ENCODE measurements at regions not wholly inside any gene's neighbourhood (a gene's known extent, or its start where the extent isn't known, plus 50 kb on each side); places are given as distances from the start of the nearest gene placed in this dataset.

DNA sequence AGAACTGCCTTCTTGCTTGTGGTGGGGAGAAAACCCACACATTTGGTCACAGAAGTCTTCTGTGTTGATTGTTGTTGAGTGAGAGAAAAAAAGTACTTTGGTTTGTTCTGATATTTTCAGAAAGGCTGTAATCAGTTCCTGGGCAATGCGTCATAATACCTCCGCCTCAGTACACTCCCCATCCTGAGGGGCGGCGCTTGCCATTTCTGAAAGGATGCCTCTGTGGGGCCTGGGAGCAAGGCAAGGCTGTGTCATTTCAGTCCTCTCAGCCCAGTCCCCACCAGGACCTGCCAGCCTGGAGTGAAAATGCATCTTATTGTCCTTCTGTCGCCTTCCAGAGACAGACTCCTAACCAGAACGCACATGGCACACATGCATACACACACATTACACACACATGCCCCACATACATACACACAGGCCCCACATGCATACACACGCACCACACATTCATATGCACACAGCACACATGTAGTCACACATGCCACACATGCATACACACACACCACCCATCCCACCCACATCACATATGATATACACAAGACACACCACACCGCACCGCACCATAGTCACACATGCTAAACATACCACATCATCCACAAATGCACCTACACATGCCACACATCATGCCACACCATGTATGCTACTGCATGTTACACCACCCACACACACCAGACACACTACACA, 90.0 kb downstream of the CXCL12 start:
- no peak for DNase-seq (ENCODE audit: low read depth)
- no peak overlapping the region for H3K4me3 ChIP-seq (replicated peaks; ENCODE audit: low read depth, low read length)
- TF ChIP-seq, protein P1, sequence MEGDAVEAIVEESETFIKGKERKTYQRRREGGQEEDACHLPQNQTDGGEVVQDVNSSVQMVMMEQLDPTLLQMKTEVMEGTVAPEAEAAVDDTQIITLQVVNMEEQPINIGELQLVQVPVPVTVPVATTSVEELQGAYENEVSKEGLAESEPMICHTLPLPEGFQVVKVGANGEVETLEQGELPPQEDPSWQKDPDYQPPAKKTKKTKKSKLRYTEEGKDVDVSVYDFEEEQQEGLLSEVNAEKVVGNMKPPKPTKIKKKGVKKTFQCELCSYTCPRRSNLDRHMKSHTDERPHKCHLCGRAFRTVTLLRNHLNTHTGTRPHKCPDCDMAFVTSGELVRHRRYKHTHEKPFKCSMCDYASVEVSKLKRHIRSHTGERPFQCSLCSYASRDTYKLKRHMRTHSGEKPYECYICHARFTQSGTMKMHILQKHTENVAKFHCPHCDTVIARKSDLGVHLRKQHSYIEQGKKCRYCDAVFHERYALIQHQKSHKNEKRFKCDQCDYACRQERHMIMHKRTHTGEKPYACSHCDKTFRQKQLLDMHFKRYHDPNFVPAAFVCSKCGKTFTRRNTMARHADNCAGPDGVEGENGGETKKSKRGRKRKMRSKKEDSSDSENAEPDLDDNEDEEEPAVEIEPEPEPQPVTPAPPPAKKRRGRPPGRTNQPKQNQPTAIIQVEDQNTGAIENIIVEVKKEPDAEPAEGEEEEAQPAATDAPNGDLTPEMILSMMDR (IDR thresholded peaks at IDR 0.05; ENCODE audit: low read length, missing control alignments), result no peak

DNA sequence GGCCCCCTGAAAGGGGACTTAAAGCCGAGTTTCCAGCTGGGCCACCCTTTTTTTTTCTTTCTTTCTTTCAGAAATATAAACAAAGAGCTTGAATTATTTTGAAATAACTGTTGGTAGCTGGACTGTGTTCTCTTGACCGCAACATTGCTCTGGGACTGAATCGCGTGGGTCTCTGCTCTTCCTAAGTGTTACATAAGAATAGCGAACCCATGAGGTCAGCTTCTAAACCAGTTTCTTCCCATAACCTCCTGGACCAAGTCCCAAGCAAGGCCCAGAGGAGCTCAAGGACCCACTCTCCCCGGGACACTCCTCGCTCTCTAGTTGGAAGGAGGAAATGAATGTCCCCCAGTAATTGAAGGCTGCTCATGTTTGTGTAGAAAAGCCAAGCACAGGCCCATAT, 91.1 kb downstream of the CXCL12 start:
- TF ChIP-seq, protein P1 (IDR thresholded peaks at IDR 0.05; ENCODE audit: low read length, missing control alignments), result no peak
- peak; percentile 71 for DNase-seq (ENCODE audit: low read depth)
- no peak overlapping the region for H3K4me3 ChIP-seq (replicated peaks; ENCODE audit: low read depth, low read length)

DNA sequence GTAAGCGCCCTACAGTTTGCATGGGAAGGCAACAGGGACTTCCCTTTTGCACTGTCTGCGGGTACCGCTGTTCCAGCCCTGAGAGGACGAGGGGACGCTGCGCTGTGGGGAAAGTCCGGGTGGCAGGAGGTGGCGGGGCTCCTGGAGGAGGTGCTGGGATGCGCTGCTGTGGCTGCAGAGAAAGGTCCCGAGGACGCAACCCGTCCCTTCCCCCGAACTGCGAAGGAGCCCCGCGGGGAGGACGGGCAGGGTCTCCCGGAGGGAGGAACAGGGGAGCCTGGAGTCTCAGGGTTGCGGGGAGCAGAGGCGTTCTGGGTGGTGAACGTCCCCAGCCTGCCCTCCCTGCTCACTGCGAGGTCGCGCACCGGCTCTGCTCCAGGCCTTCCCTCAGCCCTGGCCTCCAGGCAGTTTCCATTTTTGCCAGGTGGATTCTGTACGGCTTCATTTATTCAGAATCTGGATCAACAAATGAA, 91.6 kb downstream of the CXCL12 start:
- DNase-seq (ENCODE audit: low read depth), result no peak
- no peak overlapping the region for H3K4me3 ChIP-seq (replicated peaks; ENCODE audit: low read depth, low read length)
- TF ChIP-seq, protein P1 (IDR thresholded peaks at IDR 0.05; ENCODE audit: low read length, missing control alignments), result no peak

DNA sequence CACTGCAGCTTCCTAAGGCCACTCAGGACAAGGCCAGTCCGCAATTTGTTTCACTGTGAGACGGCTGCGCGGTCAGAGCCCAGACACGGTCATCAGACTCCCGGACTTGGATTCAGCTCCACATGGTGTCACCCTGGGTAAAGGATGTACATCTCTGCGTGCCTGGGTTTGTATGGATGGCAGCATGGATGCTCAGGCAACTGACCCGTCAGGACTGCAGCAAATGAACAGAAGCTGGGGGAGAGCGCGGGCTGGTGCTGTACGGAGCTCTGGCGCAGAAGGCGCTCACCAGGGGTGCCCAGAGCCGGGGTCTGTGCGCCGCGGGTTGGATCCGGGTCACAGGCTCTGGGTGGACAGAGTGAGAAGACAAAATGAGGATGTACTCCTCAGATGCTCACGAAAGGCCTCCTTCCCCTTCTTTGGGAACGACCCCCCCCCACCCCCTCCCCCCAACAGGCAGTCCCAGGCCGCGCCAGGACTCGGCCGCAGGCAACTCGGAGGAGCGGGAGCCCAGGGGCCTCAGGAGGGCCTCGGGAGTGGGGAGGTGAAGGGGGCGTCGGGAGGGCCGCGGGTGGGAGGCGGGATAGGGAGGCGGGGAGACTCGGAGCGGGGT, 92.4 kb downstream of the CXCL12 start:
- TF ChIP-seq, protein P1 (IDR thresholded peaks at IDR 0.05; ENCODE audit: low read length, missing control alignments), result no peak
- H3K4me3 ChIP-seq (replicated peaks; ENCODE audit: low read depth, low read length), result no peak overlapping the region
- no peak for DNase-seq (ENCODE audit: low read depth)

DNA sequence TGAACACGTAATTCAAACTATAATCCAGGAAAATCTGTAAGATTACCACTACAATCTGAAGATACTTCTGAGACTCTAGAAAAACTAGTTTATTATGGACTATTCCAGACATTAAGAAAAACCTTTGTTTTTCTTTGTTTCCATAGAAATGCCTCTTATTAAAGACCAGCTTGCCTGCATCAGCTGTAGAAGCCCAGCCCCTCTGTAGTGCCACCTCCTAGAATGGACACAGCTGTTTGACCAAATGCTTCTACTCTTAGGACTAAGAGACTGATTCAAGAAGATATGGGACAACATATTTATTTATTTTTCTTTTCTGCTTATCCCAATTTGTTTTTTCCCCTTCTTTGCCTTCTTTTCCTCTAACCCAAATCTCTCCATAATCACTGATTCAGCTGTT, 93.8 kb downstream of the CXCL12 start:
- TF ChIP-seq, protein P1 (IDR thresholded peaks at IDR 0.05; ENCODE audit: low read length, missing control alignments), result no peak
- H3K4me3 ChIP-seq (replicated peaks; ENCODE audit: low read depth, low read length), result no peak overlapping the region
- DNase-seq (ENCODE audit: low read depth), result no peak

DNA sequence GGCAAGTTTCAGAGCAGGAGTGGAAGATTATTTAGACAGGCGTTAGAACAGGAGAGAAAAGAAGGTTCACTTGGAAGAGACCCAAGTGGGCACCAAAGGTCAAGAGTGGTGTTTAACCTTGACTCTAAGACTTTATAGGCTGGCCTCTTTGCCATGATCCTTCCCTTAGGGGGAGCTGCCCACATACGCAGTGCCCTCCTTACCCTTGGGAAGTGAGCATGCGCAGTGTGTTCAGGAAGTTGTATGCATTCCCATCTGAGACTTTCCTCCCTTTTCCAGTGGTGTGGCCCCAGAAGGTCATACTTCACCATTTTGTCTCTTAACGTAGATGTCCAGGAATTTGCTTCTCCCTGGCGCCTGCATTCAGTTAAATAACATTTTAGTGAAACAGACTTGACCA, 95.8 kb downstream of the CXCL12 start:
- no peak overlapping the region for H3K4me3 ChIP-seq (replicated peaks; ENCODE audit: low read depth, low read length)
- TF ChIP-seq, protein P1 (IDR thresholded peaks at IDR 0.05; ENCODE audit: low read length, missing control alignments), result no peak
- DNase-seq (ENCODE audit: low read depth), result no peak

DNA sequence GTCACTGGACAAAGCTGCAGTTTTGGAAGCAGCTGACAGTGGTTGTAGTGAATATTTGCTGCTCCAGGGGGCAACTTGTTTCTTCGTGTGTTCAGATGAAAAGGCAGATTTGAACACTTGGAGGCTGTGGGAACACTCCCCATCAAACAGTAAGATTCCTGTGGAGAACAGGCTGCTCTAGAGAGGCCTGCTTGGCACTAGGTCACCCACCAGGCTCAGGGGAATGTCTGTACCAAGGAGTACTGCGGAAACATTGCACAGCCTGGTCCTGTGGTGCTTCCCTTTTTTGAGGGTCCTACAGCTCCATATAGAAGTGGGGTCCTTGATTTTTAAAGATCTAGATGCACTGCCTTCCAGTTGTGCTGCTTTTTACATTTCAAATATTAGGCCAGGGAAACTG, 97.5 kb downstream of the CXCL12 start:
- no peak overlapping the region for H3K4me3 ChIP-seq (replicated peaks; ENCODE audit: low read depth, low read length)
- TF ChIP-seq, protein P1 (IDR thresholded peaks at IDR 0.05; ENCODE audit: low read length, missing control alignments), result no peak
- DNase-seq (ENCODE audit: low read depth), result no peak

All from fibroblast of pulmonary artery (primary cell).